HCT116 (cell line): ENCODE measurements at regions not wholly inside any gene's neighbourhood (a gene's known extent, or its start where the extent isn't known, plus 50 kb on each side); places are given as distances from the start of the nearest gene placed in this dataset.

Experiments used
- CEBPB ChIP-seq: IDR thresholded peaks from 2 replicates; pipeline ENCODE4 v1.6.1; 2012; ENCODE audit warnings: low read depth
- CTCF ChIP-seq, 3 experiments: fragments of 200-600 bp in 1 of 3; sonication (generic) in 1 of 3; IDR thresholded peaks in 2 of 3; conservative IDR thresholded peaks in 1 of 3; 2 replicates each; pipeline ENCODE4 v1.5.1; 2012 to 2017; ENCODE audit warnings: low read depth in 2 of 3, low read length in 2 of 3, antibody characterized with exemption in 1 of 3, borderline replicate concordance in 1 of 3, control low read depth in 1 of 3, mild to moderate bottlenecking in 1 of 3, mixed read lengths in 1 of 3, mixed run types in 1 of 3, moderate library complexity in 1 of 3; ENCODE audit not compliant: insufficient read depth in 1 of 3
- ELF1 ChIP-seq: IDR thresholded peaks from 2 replicates; pipeline ENCODE4 v1.6.1; 2012; ENCODE audit warnings: low read depth, borderline replicate concordance
- EZH2phosphoT487 ChIP-seq: fragments of 200-600 bp; IDR thresholded peaks from 2 replicates; pipeline ENCODE4 v1.6.1; 2018; ENCODE audit warnings: antibody characterized with exemption, borderline replicate concordance
- POLR2A ChIP-seq: IDR thresholded peaks from 2 replicates; pipeline ENCODE4 v1.7.0; 2011; ENCODE audit warnings: borderline replicate concordance; ENCODE audit not compliant: insufficient read depth, insufficient read length; ENCODE audit errors: extremely low read depth
- SP1 ChIP-seq: IDR thresholded peaks from 2 replicates; pipeline ENCODE4 v1.6.1; 2012; ENCODE audit warnings: low read depth
- YY1 ChIP-seq: IDR thresholded peaks from 2 replicates; pipeline ENCODE4 v1.6.1; 2011; ENCODE audit warnings: low read length, low read depth, moderate library complexity, mild to moderate bottlenecking; ENCODE audit not compliant: insufficient replicate concordance; ENCODE audit errors: extremely low read depth

GRCh38 chr5:124986170-124986569 is 239.7 kb upstream of the ZNF608 start:
- no peak for TF ChIP-seq POLR2A
- TF ChIP-seq ELF1: no peak
- no peak for TF ChIP-seq SP1
- no peak for TF ChIP-seq CTCF (IDR thresholded peaks at IDR 0.05 in 2 of 3, conservative IDR thresholded peaks at IDR 0.05 in 1 of 3; ENCODE audit: borderline replicate concordance in 1 of 3, insufficient read depth in 1 of 3, low read depth in 2 of 3, low read length in 2 of 3)
- no peak for TF ChIP-seq EZH2phosphoT487
- no peak for TF ChIP-seq CEBPB
- no peak for TF ChIP-seq YY1
